Suprapubic skin (tissue), 4 donors: ENCODE measurements at regions not wholly inside any gene's neighbourhood (a gene's known extent, or its start where the extent isn't known, plus 50 kb on each side); places are given as distances from the start of the nearest gene placed in this dataset.

Experiments
- EP300 ChIP-seq: sonication (generic); formaldehyde crosslinking; IDR thresholded peaks from one replicate; pipeline ENCODE4 v1.6.1; 2017; ENCODE audit warnings: antibody characterized with exemption
- POLR2A ChIP-seq, 2 donors: fragments of 450-650 bp; IDR thresholded peaks; one replicate each; pipeline ENCODE4 v1.6.1; 2017; ENCODE audit warnings: antibody characterized with exemption in 2 of 2, mild to moderate bottlenecking in 2 of 2, moderate library complexity in 2 of 2
- POLR2AphosphoS5 ChIP-seq, 3 donors: sonication (generic); formaldehyde crosslinking; IDR thresholded peaks; one replicate each; pipeline ENCODE4 v1.6.1; 2017; ENCODE audit warnings: antibody characterized with exemption in 3 of 3
- TF ChIP-seq, protein P1 (sequence below), 2 donors: fragments of 200-600 bp in 1 of 2; fragments of 450-650 bp in 1 of 2; sonication (generic) in 1 of 2; IDR thresholded peaks; one replicate each; pipeline ENCODE4 v1.5.1; 2016 to 2019; ENCODE audit warnings: antibody characterized with exemption in 2 of 2, mild to moderate bottlenecking in 1 of 2, moderate library complexity in 1 of 2

DNA sequence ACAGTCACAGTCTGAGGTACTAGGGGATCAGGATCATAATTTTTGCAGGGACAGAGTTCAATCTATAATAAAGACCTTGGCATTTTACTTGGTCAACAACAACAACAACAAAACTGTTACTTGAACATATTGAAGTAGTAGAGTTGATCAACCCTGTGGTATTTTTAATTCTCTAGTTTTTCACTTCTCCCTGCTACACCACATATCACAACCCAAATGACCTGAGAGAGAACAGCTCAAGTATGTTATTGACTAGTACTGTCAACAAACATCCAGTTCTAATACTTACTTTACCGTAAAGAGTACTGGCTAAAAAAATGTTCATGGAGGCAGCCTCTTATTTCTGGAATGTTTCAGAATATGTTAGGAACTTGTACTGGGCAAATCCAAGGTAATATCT is 90.5 kb upstream of the FAM3C start:
- TF ChIP-seq, protein P1, sequence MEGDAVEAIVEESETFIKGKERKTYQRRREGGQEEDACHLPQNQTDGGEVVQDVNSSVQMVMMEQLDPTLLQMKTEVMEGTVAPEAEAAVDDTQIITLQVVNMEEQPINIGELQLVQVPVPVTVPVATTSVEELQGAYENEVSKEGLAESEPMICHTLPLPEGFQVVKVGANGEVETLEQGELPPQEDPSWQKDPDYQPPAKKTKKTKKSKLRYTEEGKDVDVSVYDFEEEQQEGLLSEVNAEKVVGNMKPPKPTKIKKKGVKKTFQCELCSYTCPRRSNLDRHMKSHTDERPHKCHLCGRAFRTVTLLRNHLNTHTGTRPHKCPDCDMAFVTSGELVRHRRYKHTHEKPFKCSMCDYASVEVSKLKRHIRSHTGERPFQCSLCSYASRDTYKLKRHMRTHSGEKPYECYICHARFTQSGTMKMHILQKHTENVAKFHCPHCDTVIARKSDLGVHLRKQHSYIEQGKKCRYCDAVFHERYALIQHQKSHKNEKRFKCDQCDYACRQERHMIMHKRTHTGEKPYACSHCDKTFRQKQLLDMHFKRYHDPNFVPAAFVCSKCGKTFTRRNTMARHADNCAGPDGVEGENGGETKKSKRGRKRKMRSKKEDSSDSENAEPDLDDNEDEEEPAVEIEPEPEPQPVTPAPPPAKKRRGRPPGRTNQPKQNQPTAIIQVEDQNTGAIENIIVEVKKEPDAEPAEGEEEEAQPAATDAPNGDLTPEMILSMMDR (IDR thresholded peaks at IDR 0.05): no peak
- TF ChIP-seq POLR2A (IDR thresholded peaks at IDR 0.05) (no peak), EP300 (no peak), POLR2AphosphoS5 (IDR thresholded peaks at IDR 0.05) (no peak)
